H1 (cell line): ENCODE measurements at regions not wholly inside any gene's neighbourhood (a gene's known extent, or its start where the extent isn't known, plus 50 kb on each side); places are given as distances from the start of the nearest gene placed in this dataset.

Experiments used
- ATF3 ChIP-seq: IDR thresholded peaks from 2 replicates; pipeline ENCODE4 v1.6.1; 2011; ENCODE audit warnings: low read depth, mild to moderate bottlenecking, low read length; ENCODE audit not compliant: insufficient read depth
- CHD7 ChIP-seq: fragments of 300-600 bp; sonication (generic); IDR thresholded peaks from 2 replicates; pipeline ENCODE4 v1.7.1; 2012; ENCODE audit warnings: low read length, moderate library complexity, mild to moderate bottlenecking, inconsistent platforms; ENCODE audit not compliant: insufficient replicate concordance
- EP300 ChIP-seq, 2 experiments: IDR thresholded peaks; 1 replicate in 1 of 2; 2 replicates in 1 of 2; pipeline ENCODE4 v1.6.1; 2011 to 2012; ENCODE audit warnings: low read depth in 2 of 2, low read length in 2 of 2, mild to moderate bottlenecking in 2 of 2, borderline replicate concordance in 1 of 2, inconsistent platforms in 1 of 2, moderate library complexity in 1 of 2
- RAD21 ChIP-seq, 2 experiments: IDR thresholded peaks in 1 of 2; conservative IDR thresholded peaks in 1 of 2; 2 replicates each; pipeline ENCODE4 v1.6.1; 2011; ENCODE audit warnings: low read depth in 2 of 2, low read length in 2 of 2, improper control_type of control experiment in 1 of 2, inconsistent platforms in 1 of 2, mild to moderate bottlenecking in 1 of 2, moderate library complexity in 1 of 2

GRCh38 chr2:180325416-180326120 is 318.5 kb upstream of the CWC22 start (continued):
- TF ChIP-seq CHD7 = no peak
- no peak for TF ChIP-seq RAD21 (IDR thresholded peaks at IDR 0.05 in 1 of 2, conservative IDR thresholded peaks at IDR 0.05 in 1 of 2; ENCODE audit: low read depth in 2 of 2, low read length in 2 of 2)
- TF ChIP-seq EP300 (IDR thresholded peaks at IDR 0.05; ENCODE audit: borderline replicate concordance in 1 of 2, low read depth in 2 of 2, low read length in 2 of 2) = no peak
- no peak for TF ChIP-seq ATF3
- TF ChIP-seq, all 59 proteins: peak for 0
